NCI-H2107 treated with DMSO at 0.1 percent for 48 hours (cell line): ENCODE measurements at regions not wholly inside any gene's neighbourhood (a gene's known extent, or its start where the extent isn't known, plus 50 kb on each side); places are given as distances from the start of the nearest gene placed in this dataset.

ENCODE experiments used
- DNase-seq: peaks from one replicate; lab custom pipeline; 2025; ENCODE audit not compliant: unreplicated experiment; lab: John Stamatoyannopoulos, UW

- DNase-seq, result no peak
Measured at GRCh38 chr20:10951216-10951615, 277.4 kb upstream of the JAG1 start.

- DNase-seq, result no peak
Measured at GRCh38 chr20:10951904-10952303, 278.1 kb upstream of the JAG1 start.

- no peak for DNase-seq
Measured at GRCh38 chr20:10953437-10953836, 279.6 kb upstream of the JAG1 start.

GRCh38 chr20:10954137-10954840, 280.5 kb upstream of the JAG1 start:
- no peak for DNase-seq

- DNase-seq, result no peak
Measured at GRCh38 chr20:10954908-10955580, 281.2 kb upstream of the JAG1 start.

- no peak for DNase-seq
Measured at GRCh38 chr20:10958279-10958678, 284.5 kb upstream of the JAG1 start.

GRCh38 chr20:10960416-10960815, 286.6 kb upstream of the JAG1 start:
- no peak for DNase-seq

- no peak for DNase-seq
Measured at GRCh38 chr20:10961651-10962288, 288.0 kb upstream of the JAG1 start.

GRCh38 chr20:10962937-10963336, 289.1 kb upstream of the JAG1 start:
- no peak for DNase-seq

GRCh38 chr20:10963717-10964266, 290.0 kb upstream of the JAG1 start:
- no peak for DNase-seq

GRCh38 chr20:10965936-10966470, 292.2 kb upstream of the JAG1 start:
- DNase-seq, result no peak

- no peak for DNase-seq
Measured at GRCh38 chr20:10970109-10970508, 296.3 kb upstream of the JAG1 start.

GRCh38 chr20:10971096-10971495, 297.3 kb upstream of the JAG1 start:
- DNase-seq, result no peak

GRCh38 chr20:10972219-10972860, 298.5 kb upstream of the JAG1 start:
- DNase-seq, result no peak

- no peak for DNase-seq
Measured at GRCh38 chr20:10976051-10976450, 302.3 kb upstream of the JAG1 start.

- DNase-seq, result no peak
Measured at GRCh38 chr20:10978019-10978702, 304.4 kb upstream of the JAG1 start.

GRCh38 chr20:10978713-10979112, 304.9 kb upstream of the JAG1 start:
- no peak for DNase-seq

GRCh38 chr20:10982692-10983091, 308.9 kb upstream of the JAG1 start:
- no peak for DNase-seq

GRCh38 chr20:10984294-10984693, 310.5 kb upstream of the JAG1 start:
- DNase-seq, result no peak

GRCh38 chr20:10984913-10985312, 311.1 kb upstream of the JAG1 start:
- DNase-seq, result no peak

GRCh38 chr20:10985536-10985935, 311.7 kb upstream of the JAG1 start:
- no peak for DNase-seq
